Neural cell (in vitro differentiated cells): ENCODE measurements at regions not wholly inside any gene's neighbourhood (a gene's known extent, or its start where the extent isn't known, plus 50 kb on each side); places are given as distances from the start of the nearest gene placed in this dataset.

Source experiments
- H2AFZ ChIP-seq: fragments of 200-600, 300-800 bp; sonication (generic), shearing (Covaris generic); 2 replicates; pipeline ENCODE4 v1.6.0; 2014; ENCODE audit warnings: low read depth, mild to moderate bottlenecking, antibody characterized with exemption, low read length, moderate library complexity
- H3F3A ChIP-seq: fragments of 200-600 bp; shearing (Covaris generic); 2 replicates; pipeline ENCODE4 v1.6.1; 2016; ENCODE audit warnings: mild to moderate bottlenecking, moderate library complexity, mixed read lengths, antibody characterized with exemption, low read length; ENCODE audit not compliant: insufficient read depth, poor library complexity, severe bottlenecking
- H3K27ac ChIP-seq: fragments of 200-600, 300-800 bp; sonication (generic), shearing (Covaris generic); 2 replicates; pipeline ENCODE4 v1.5.1; 2014; ENCODE audit warnings: mild to moderate bottlenecking, low read length, moderate library complexity
- H3K27me3 ChIP-seq: fragments of 300-800, 200-600 bp; sonication (generic), shearing (Covaris generic); 2 replicates; pipeline ENCODE4 v1.6.0; 2014; ENCODE audit warnings: mild to moderate bottlenecking, low read depth, low read length, moderate library complexity; ENCODE audit not compliant: insufficient read depth
- H3K36me3 ChIP-seq: fragments of 300-800, 200-600 bp; sonication (generic), shearing (Covaris generic); 2 replicates; pipeline ENCODE4 v1.5.1; 2014; ENCODE audit warnings: mild to moderate bottlenecking, antibody characterized with exemption, low read length, moderate library complexity; ENCODE audit not compliant: insufficient read depth
- H3K4me2 ChIP-seq: fragments of 300-800, 200-600 bp; sonication (generic), shearing (Covaris generic); 2 replicates; pipeline ENCODE4 v1.6.0; 2014; ENCODE audit warnings: mild to moderate bottlenecking, low read length
- H3K4me3 ChIP-seq: fragments of 300-800, 200-600 bp; sonication (generic), shearing (Covaris generic); 2 replicates; pipeline ENCODE4 v1.5.1; 2014; ENCODE audit warnings: mild to moderate bottlenecking, low read length, moderate library complexity
- H3K79me2 ChIP-seq: fragments of 200-600 bp; shearing (Covaris generic); replicated peaks from 2 replicates; pipeline ENCODE4 v1.6.0; 2014; ENCODE audit warnings: mild to moderate bottlenecking, low read length, moderate library complexity; ENCODE audit not compliant: insufficient read depth
- H3K9ac ChIP-seq: fragments of 300-800, 200-600 bp; sonication (generic), shearing (Covaris generic); 2 replicates; pipeline ENCODE4 v1.6.1; 2016; ENCODE audit warnings: mild to moderate bottlenecking, low read length, mixed read lengths
- H3K9me2 ChIP-seq: fragments of 200-600 bp; shearing (Covaris generic); 2 replicates; pipeline ENCODE4 v1.6.1; 2016; ENCODE audit warnings: mild to moderate bottlenecking, low read length, mixed read lengths; ENCODE audit not compliant: insufficient read depth
- H3K9me3 ChIP-seq: fragments of 200-600, 300-800 bp; sonication (generic), shearing (Covaris generic); 2 replicates; pipeline ENCODE4 v1.6.1; 2016; ENCODE audit warnings: mild to moderate bottlenecking, mixed run types, low read length, moderate library complexity, mixed read lengths
- H4K20me1 ChIP-seq: fragments of 200-600 bp; shearing (Covaris generic); 2 replicates; pipeline ENCODE4 v1.6.1; 2016; ENCODE audit warnings: mild to moderate bottlenecking, mixed run types; ENCODE audit not compliant: insufficient read depth
- EP300 ChIP-seq: fragments of 450-650 bp; conservative IDR thresholded peaks from 2 replicates; pipeline ENCODE4 v1.6.1; 2014; ENCODE audit warnings: antibody characterized with exemption, mild to moderate bottlenecking, moderate library complexity; ENCODE audit not compliant: poor library complexity, severe bottlenecking
- EZH2 ChIP-seq: fragments of 200-600, 300-800 bp; shearing (Covaris generic), sonication (generic); IDR thresholded peaks from 2 replicates; pipeline ENCODE4 v1.6.1; 2014; ENCODE audit warnings: antibody characterized with exemption, low read length, borderline replicate concordance, mild to moderate bottlenecking; ENCODE audit not compliant: insufficient read depth, poor library complexity, severe bottlenecking
- MXI1 ChIP-seq: fragments of 450-650 bp; conservative IDR thresholded peaks from 2 replicates; pipeline ENCODE4 v1.6.1; 2014; ENCODE audit warnings: antibody characterized with exemption, mild to moderate bottlenecking; ENCODE audit not compliant: poor library complexity, severe bottlenecking
- POLR2AphosphoS5 ChIP-seq: IDR thresholded peaks from 2 replicates; pipeline ENCODE4 v1.6.1; 2012
- RAD21 ChIP-seq: fragments of 450-650 bp; conservative IDR thresholded peaks from 2 replicates; pipeline ENCODE4 v1.6.1; 2014; ENCODE audit warnings: antibody characterized with exemption, mild to moderate bottlenecking, moderate library complexity
- SMC3 ChIP-seq: fragments of 450-650 bp; conservative IDR thresholded peaks from 2 replicates; pipeline ENCODE4 v1.6.1; 2014; ENCODE audit warnings: antibody characterized with exemption, mild to moderate bottlenecking, moderate library complexity; ENCODE audit not compliant: poor library complexity
- TAF1 ChIP-seq: IDR thresholded peaks from 2 replicates; pipeline ENCODE4 v1.6.1; 2012; ENCODE audit warnings: low read depth
- TF ChIP-seq, protein P1 (sequence below): fragments of 450-650 bp; IDR thresholded peaks from 2 replicates; pipeline ENCODE4 v1.5.1; 2014; ENCODE audit warnings: antibody characterized with exemption, mild to moderate bottlenecking, moderate library complexity; ENCODE audit not compliant: poor library complexity, severe bottlenecking
- TF ChIP-seq, protein P2 (sequence below): IDR thresholded peaks from 2 replicates; pipeline ENCODE4 v1.6.1; 2012; ENCODE audit warnings: borderline replicate concordance

DNA sequence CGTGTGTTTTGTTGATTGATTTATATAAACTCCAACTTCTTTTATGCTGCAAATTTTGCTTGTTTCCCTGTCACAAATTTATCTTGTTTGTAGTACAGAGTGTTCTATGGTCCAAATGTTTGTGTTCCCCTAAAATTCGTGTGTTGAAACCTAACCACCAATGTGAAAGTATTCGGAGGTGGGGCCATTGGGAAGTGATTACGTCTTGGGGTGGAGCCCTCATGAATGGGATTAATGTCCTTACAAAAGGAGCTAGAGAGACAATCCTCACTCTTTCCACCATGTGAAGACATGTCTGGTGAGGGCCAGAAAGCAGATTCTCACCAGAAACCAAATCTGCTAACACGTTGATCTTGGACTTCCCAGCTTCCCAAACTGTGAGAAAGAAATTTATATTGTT, 262.0 kb downstream of the MAN2A1 start:
- Histone ChIP-seq H3K27me3 (no peaks in the 10 kb centered on the region), H3F3A (no peaks in the 10 kb centered on the region), H2AFZ (no peak overlapping the region), H3K4me3 (no peak overlapping the region), H3K9me2 (no peaks in the 10 kb centered on the region), H3K9me3 (no peaks in the 10 kb centered on the region), H3K36me3 (no peaks in the 10 kb centered on the region), H3K4me2 (no peak overlapping the region), H3K9ac (no peak overlapping the region), H3K27ac (no peak overlapping the region), H3K79me2 (no peaks in the 10 kb centered on the region), H4K20me1 (no peaks in the 10 kb centered on the region)
- TF ChIP-seq, protein P1, sequence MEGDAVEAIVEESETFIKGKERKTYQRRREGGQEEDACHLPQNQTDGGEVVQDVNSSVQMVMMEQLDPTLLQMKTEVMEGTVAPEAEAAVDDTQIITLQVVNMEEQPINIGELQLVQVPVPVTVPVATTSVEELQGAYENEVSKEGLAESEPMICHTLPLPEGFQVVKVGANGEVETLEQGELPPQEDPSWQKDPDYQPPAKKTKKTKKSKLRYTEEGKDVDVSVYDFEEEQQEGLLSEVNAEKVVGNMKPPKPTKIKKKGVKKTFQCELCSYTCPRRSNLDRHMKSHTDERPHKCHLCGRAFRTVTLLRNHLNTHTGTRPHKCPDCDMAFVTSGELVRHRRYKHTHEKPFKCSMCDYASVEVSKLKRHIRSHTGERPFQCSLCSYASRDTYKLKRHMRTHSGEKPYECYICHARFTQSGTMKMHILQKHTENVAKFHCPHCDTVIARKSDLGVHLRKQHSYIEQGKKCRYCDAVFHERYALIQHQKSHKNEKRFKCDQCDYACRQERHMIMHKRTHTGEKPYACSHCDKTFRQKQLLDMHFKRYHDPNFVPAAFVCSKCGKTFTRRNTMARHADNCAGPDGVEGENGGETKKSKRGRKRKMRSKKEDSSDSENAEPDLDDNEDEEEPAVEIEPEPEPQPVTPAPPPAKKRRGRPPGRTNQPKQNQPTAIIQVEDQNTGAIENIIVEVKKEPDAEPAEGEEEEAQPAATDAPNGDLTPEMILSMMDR, result no peak
- TF ChIP-seq TAF1 (no peak), SMC3 (no peak), RAD21 (no peak), EZH2 (no peak), MXI1 (no peak), EP300 (no peak)
- TF ChIP-seq, protein P2, sequence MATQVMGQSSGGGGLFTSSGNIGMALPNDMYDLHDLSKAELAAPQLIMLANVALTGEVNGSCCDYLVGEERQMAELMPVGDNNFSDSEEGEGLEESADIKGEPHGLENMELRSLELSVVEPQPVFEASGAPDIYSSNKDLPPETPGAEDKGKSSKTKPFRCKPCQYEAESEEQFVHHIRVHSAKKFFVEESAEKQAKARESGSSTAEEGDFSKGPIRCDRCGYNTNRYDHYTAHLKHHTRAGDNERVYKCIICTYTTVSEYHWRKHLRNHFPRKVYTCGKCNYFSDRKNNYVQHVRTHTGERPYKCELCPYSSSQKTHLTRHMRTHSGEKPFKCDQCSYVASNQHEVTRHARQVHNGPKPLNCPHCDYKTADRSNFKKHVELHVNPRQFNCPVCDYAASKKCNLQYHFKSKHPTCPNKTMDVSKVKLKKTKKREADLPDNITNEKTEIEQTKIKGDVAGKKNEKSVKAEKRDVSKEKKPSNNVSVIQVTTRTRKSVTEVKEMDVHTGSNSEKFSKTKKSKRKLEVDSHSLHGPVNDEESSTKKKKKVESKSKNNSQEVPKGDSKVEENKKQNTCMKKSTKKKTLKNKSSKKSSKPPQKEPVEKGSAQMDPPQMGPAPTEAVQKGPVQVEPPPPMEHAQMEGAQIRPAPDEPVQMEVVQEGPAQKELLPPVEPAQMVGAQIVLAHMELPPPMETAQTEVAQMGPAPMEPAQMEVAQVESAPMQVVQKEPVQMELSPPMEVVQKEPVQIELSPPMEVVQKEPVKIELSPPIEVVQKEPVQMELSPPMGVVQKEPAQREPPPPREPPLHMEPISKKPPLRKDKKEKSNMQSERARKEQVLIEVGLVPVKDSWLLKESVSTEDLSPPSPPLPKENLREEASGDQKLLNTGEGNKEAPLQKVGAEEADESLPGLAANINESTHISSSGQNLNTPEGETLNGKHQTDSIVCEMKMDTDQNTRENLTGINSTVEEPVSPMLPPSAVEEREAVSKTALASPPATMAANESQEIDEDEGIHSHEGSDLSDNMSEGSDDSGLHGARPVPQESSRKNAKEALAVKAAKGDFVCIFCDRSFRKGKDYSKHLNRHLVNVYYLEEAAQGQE, result no peak

DNA sequence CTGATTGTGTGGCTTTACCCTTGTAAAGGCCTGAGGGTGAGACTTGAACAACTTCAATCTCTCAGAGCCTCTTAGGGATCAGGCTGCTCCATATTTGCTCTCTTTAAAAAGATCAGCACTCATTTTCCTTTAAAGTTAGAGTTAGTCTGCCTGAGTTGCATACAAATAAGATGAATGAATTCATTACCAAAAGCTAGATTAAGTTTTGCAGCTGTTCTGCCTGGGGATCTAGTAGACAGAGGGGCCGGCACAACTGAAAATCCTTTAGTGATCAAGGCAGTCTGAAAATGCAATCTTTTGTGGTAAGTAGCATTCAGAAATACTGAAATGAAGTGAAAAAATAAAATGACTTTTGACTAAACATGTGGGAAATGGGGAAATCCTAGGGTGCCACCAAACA, 264.0 kb downstream of the MAN2A1 start:
- no peaks in the 10 kb centered on the region for H3K9me3 ChIP-seq
- H3K4me3 ChIP-seq, result no peak overlapping the region
- TF ChIP-seq EP300 (no peak), SMC3 (no peak), EZH2 (no peak), POLR2AphosphoS5 (no peak), TAF1 (no peak), MXI1 (no peak), RAD21 (no peak)
- TF ChIP-seq, protein P2, result no peak
- TF ChIP-seq, protein P1, result no peak
- H3K36me3 ChIP-seq, result no peaks in the 10 kb centered on the region
- no peaks in the 10 kb centered on the region for H4K20me1 ChIP-seq
- H3K4me2 ChIP-seq, result no peak overlapping the region
- no peaks in the 10 kb centered on the region for H3K9me2 ChIP-seq
- no peaks in the 10 kb centered on the region for H3K79me2 ChIP-seq
- H3K27ac ChIP-seq, result no peak overlapping the region
- no peak overlapping the region for H3K9ac ChIP-seq
- no peaks in the 10 kb centered on the region for H3K27me3 ChIP-seq
- H3F3A ChIP-seq, result no peaks in the 10 kb centered on the region
- no peak overlapping the region for H2AFZ ChIP-seq
